Panc1 (cell line): ENCODE measurements at regions not wholly inside any gene's neighbourhood (a gene's known extent, or its start where the extent isn't known, plus 50 kb on each side); places are given as distances from the start of the nearest gene placed in this dataset.

ENCODE experiments used
- CTCF ChIP-seq: fragments of 450-650 bp; IDR thresholded peaks from 2 replicates; pipeline ENCODE4 v1.5.1; 2017; ENCODE audit warnings: mild to moderate bottlenecking
- POLR2AphosphoS5 ChIP-seq: IDR thresholded peaks from 2 replicates; pipeline ENCODE4 v1.6.1; 2012; ENCODE audit warnings: mild to moderate bottlenecking, low read depth, low read length, moderate library complexity
- SIN3A ChIP-seq: IDR thresholded peaks from 2 replicates; pipeline ENCODE4 v1.6.1; 2012; ENCODE audit warnings: low read depth, mild to moderate bottlenecking, low read length, moderate library complexity, borderline replicate concordance; ENCODE audit not compliant: insufficient read depth
- TCF7L2 ChIP-seq: IDR thresholded peaks from 2 replicates; pipeline ENCODE4 v1.6.1; 2011; ENCODE audit warnings: mild to moderate bottlenecking, low read depth, low read length, inconsistent platforms
- TF ChIP-seq, protein P1 (sequence below), 2 experiments: IDR thresholded peaks; 2 replicates each; pipeline ENCODE4 v1.6.1; 2011 to 2012; ENCODE audit warnings: low read depth in 2 of 2, control low read depth in 1 of 2, low read length in 1 of 2, mild to moderate bottlenecking in 1 of 2, moderate library complexity in 1 of 2; ENCODE audit not compliant: insufficient read depth in 1 of 2

DNA sequence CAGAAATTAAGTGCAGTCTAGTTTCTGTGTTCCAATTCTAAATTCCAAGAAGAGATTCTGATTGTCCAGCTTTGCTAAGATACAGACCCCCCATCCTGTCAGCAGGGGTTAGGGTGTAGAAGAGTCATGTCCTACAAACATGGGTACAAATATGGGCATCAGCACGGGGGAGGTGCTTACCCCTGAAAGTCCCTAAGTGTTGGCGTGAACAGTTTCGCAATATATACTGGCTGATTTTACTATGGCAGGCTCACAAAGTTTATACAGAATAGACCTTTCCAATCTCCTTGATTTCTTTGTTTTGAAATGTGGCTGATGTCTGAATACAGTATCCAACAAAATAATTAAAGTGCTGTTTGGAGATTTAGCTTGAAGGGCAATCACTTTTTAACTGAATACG is 71.6 kb upstream of the PPM1H start:
- TF ChIP-seq CTCF (no peak), SIN3A (no peak), POLR2AphosphoS5 (no peak), TCF7L2 (no peak)
- TF ChIP-seq, protein P1, sequence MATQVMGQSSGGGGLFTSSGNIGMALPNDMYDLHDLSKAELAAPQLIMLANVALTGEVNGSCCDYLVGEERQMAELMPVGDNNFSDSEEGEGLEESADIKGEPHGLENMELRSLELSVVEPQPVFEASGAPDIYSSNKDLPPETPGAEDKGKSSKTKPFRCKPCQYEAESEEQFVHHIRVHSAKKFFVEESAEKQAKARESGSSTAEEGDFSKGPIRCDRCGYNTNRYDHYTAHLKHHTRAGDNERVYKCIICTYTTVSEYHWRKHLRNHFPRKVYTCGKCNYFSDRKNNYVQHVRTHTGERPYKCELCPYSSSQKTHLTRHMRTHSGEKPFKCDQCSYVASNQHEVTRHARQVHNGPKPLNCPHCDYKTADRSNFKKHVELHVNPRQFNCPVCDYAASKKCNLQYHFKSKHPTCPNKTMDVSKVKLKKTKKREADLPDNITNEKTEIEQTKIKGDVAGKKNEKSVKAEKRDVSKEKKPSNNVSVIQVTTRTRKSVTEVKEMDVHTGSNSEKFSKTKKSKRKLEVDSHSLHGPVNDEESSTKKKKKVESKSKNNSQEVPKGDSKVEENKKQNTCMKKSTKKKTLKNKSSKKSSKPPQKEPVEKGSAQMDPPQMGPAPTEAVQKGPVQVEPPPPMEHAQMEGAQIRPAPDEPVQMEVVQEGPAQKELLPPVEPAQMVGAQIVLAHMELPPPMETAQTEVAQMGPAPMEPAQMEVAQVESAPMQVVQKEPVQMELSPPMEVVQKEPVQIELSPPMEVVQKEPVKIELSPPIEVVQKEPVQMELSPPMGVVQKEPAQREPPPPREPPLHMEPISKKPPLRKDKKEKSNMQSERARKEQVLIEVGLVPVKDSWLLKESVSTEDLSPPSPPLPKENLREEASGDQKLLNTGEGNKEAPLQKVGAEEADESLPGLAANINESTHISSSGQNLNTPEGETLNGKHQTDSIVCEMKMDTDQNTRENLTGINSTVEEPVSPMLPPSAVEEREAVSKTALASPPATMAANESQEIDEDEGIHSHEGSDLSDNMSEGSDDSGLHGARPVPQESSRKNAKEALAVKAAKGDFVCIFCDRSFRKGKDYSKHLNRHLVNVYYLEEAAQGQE (IDR thresholded peaks at IDR 0.05; ENCODE audit: insufficient read depth in 1 of 2, low read depth in 2 of 2, low read length in 1 of 2) = no peak
